SJSA1 (cell line): ENCODE measurements at regions not wholly inside any gene's neighbourhood (a gene's known extent, or its start where the extent isn't known, plus 50 kb on each side); places are given as distances from the start of the nearest gene placed in this dataset.

Source experiments
- DNase-seq, 2 experiments: peaks; one replicate each; pipeline ENCODE4 v3.0.0-alpha.2; 2015 to 2020; ENCODE audit warnings: low spot score in 2 of 2, low read depth in 1 of 2
- H3K27ac ChIP-seq: fragments of 250-450 bp; sonication (Bioruptor Pico); 2 replicates; pipeline ENCODE4 v1.5.1; 2020; ENCODE audit warnings: mild to moderate bottlenecking, moderate library complexity
- H3K27me3 ChIP-seq: fragments of 250-450 bp; sonication (Bioruptor Pico); replicated peaks from 2 replicates; pipeline ENCODE4 v1.5.1; 2020; ENCODE audit warnings: mild to moderate bottlenecking, moderate library complexity
- H3K36me3 ChIP-seq: fragments of 250-450 bp; sonication (Bioruptor Pico); 2 replicates; pipeline ENCODE4 v1.5.1; 2020; ENCODE audit warnings: mild to moderate bottlenecking
- H3K4me1 ChIP-seq: fragments of 250-450 bp; sonication (Bioruptor Pico); replicated peaks from 2 replicates; pipeline ENCODE4 v1.6.1; 2021; ENCODE audit warnings: mild to moderate bottlenecking
- H3K4me3 ChIP-seq: fragments of 250-450 bp; sonication (Bioruptor Pico); 2 replicates; pipeline ENCODE4 v1.5.1; 2020; ENCODE audit warnings: mild to moderate bottlenecking
- H3K9me3 ChIP-seq: fragments of 250-450 bp; sonication (Bioruptor Pico); replicated peaks from 2 replicates; pipeline ENCODE4 v1.5.1; 2020; ENCODE audit warnings: mild to moderate bottlenecking

DNA sequence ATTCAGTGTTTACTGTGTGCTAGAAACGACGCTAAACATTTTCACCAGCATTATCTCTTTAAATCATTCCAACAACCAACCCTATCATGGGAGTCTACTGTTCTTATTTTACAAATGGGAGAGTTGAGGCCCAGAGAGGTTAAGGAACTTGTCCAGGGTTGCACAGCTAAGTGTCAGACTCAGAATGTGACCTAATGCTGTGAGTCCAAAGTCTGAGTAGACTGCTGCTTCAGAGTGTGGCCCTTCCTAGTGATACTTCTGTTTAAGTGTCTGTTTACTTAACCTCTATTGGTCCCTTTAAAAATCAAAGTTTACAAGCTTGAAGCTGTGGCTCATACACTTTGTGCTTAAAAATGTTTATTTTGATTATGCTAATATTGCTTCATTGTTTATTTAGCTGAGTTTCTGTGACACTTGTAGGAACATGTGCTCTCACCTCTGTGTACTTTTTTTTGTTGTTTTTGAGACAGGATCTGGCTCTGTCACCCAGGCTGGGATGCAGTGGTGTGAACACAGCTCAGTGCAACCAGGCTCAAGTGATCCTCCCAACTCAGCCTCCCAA lies 84.4 kb upstream of the SYPL1 start:
- no peaks in the 10 kb centered on the region for H3K27me3 ChIP-seq
- no peak overlapping the region for H3K4me3 ChIP-seq
- no peaks in the 10 kb centered on the region for H3K36me3 ChIP-seq
- H3K27ac ChIP-seq = no peak overlapping the region
- H3K4me1 ChIP-seq = no peaks in the 10 kb centered on the region
- DNase-seq = no peak
- H3K9me3 ChIP-seq = no peaks in the 10 kb centered on the region

DNA sequence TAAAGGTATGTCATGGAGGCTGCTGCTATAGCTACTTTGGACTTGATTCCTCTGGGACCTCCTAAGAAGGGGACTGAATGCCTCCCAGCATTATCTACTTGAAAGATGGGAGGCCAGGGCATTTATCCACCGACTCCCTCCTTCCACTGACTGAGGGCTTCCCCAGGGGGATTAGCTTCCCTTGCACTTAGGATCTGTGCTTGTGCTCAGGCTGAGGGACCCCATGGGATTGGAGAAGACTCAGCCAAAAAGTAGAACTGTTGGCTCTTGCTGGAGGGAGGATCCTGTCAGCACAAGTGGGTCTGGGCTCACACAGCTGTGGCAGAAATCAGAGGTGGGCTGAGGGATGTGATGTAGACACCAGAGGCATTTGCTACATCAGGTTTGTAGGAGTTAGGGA lies 81.5 kb upstream of the SYPL1 start:
- Histone ChIP-seq H3K4me3 (no peak overlapping the region), H3K27me3 (no peaks in the 10 kb centered on the region), H3K27ac (no peak overlapping the region), H3K4me1 (no peaks in the 10 kb centered on the region), H3K36me3 (no peaks in the 10 kb centered on the region), H3K9me3 (no peaks in the 10 kb centered on the region)
- no peak for DNase-seq

DNA sequence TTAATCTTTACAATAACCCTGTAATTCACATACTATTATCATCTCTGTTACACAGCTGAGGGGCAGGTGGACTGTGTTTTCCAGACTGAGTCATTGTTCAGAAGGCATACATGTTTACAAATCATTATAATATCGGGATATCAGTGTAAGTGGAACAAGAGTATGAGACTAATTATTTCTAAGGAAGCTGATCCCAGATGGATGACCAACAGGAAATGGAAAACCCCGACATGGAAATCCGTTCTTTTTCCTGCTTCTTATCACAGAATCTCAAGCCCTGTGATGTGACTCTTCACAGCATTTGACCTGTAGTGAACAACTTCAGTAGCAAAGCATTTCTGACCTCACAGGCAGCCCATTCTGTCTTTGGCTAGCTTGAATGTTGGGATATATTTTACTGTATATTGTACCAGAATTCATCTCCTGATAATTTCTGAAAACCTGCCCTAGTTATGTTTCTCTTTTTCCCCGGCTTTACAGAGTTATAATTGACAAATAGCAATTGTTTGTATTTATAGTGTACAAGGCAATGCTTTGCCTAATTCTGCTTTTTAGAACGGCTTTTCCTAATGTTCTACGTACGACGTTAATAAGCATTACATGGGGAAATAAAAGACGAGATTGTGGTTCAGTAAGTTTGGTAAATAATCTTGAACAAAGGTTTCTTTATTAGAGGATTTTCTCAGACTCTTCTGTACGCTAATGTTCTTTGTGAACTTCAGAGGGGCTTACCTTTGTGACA lies 78.6 kb upstream of the SYPL1 start:
- H3K4me3 ChIP-seq = no peak overlapping the region
- no peaks in the 10 kb centered on the region for H3K36me3 ChIP-seq
- H3K27ac ChIP-seq = no peak overlapping the region
- DNase-seq = no peak
- H3K9me3 ChIP-seq = no peaks in the 10 kb centered on the region
- no peaks in the 10 kb centered on the region for H3K4me1 ChIP-seq
- H3K27me3 ChIP-seq = no peaks in the 10 kb centered on the region

DNA sequence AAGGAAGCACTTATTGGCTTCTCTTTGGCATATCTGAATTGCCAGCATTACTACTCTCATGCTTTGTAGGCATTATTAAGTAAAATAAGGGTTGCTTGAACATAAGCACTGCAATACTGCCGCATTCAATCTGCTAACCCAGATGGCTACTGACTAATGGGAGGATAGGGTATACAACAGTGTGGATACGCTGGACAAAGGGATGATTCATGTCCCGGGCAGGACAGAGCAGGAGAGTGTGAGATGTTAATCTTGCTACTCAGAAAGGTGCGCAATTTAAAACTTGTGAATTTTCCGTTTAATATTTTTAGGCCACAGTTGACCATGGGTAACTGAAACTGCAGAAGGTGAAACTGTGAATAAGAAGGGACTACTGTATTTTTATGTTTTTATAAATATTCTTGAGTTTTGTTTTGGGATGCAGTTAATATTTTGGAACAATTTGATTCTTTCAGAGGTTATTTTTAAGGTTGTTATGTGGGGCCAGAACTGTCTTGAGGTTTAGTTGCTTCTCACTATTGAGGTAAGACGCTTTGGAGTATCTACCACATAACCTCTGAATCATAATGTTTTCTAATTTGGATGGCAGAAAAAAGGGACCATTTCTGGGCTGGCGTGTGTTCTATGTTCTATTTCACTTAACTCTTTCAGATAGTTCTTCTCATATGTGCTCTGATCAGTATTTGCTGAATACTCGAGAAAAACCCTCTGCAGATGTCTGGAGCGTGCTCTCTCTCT lies 75.7 kb upstream of the SYPL1 start:
- no peaks in the 10 kb centered on the region for H3K36me3 ChIP-seq
- DNase-seq = no peak
- no peak overlapping the region for H3K4me3 ChIP-seq
- no peaks in the 10 kb centered on the region for H3K27me3 ChIP-seq
- H3K27ac ChIP-seq = no peak overlapping the region
- no peaks in the 10 kb centered on the region for H3K4me1 ChIP-seq
- no peaks in the 10 kb centered on the region for H3K9me3 ChIP-seq

DNA sequence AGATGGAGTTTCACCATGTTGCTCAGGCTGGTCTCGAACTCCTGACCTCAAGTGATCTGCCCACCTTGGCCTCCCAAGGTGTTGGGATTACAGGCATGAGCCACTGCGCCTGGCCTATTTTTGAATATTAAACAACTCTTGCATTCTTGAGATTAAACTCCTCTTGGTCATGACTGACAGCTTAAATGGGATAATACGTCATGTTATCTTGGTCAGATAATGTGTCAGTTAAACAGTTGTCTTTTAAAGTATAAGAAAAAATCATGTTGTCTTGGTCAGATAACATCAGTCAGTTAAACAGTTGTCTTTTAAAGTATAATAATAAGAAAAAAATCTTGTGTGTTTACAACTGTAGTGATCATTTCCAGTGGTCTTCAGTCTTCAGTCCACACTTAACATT lies 73.6 kb upstream of the SYPL1 start:
- Histone ChIP-seq H3K4me1 (no peaks in the 10 kb centered on the region), H3K27me3 (no peaks in the 10 kb centered on the region), H3K9me3 (no peaks in the 10 kb centered on the region), H3K27ac (no peak overlapping the region), H3K36me3 (no peaks in the 10 kb centered on the region), H3K4me3 (no peak overlapping the region)
- DNase-seq = no peak

DNA sequence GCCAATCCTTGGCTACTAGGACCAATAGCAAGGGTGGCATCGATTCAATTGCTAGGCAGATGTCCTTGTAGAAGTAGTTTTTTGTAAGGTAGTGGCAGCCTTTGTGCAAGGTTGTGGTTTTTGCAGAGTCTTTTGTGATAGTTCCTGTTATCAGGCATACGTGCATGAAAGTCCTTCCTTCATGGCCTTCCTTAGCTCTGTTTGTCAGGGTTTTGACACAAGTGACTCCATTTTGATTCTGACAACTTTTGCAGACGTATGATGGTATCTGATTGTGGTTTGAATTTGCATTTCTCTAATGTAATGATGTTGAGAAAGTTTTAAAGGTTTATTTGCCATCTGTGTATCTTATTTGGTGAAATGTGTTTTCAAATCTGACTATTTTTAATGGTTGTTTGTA lies 71.8 kb upstream of the SYPL1 start:
- DNase-seq = no peak
- H3K36me3 ChIP-seq = no peaks in the 10 kb centered on the region
- no peak overlapping the region for H3K27ac ChIP-seq
- H3K27me3 ChIP-seq = no peaks in the 10 kb centered on the region
- H3K4me3 ChIP-seq = no peak overlapping the region
- H3K4me1 ChIP-seq = no peaks in the 10 kb centered on the region
- no peaks in the 10 kb centered on the region for H3K9me3 ChIP-seq

DNA sequence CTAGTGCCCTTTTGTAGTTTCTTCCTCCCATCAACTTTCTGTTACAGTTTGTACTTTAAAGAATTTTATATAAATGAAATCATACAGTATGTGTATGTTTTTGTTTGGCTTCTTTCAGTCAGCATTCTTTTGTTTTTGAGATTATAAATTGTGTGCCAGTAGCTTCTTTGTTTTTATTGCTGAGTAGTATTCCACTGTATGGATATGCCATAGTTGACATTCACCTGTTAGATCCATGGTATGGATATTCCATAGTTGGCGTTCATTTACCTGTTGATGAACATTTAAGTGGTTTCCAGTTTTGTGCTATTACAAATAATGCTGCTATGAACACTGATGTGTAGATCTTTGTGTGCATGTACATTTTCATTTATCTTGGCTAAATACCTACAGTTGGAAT lies 70.8 kb upstream of the SYPL1 start:
- no peaks in the 10 kb centered on the region for H3K9me3 ChIP-seq
- no peak overlapping the region for H3K27ac ChIP-seq
- DNase-seq = no peak
- no peaks in the 10 kb centered on the region for H3K36me3 ChIP-seq
- H3K4me3 ChIP-seq = no peak overlapping the region
- no peaks in the 10 kb centered on the region; the same call in 1 of the 2 replicates for H3K4me1 ChIP-seq
- no peaks in the 10 kb centered on the region for H3K27me3 ChIP-seq

DNA sequence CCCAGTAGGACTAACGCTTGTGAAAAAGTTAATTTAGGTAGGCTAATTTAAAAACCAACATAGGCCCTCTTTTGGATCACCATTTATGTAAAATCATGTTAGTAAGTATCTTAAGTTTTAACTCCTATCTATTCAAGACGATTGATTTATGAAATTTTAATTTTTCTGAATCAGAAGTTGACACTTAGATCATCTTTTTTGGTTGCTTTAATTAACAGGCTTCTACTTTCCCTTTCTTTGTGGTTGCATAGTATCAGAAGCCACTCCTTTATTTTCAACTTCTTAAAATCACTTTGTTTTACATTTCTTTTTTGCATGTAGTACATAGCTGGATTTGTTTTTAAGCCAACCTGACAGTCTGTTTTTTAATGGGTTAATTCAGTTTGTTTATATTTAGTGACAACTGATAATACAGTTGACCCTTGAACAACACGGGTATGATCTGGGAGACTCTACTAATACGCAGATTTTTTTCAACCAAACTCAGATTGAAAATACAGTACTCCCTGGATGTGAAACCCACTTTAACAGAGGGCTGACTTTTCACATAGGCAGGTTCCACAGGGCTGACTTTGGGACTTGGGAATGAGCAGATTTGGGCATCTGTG lies 69.7 kb upstream of the SYPL1 start:
- no peak for DNase-seq
- Histone ChIP-seq H3K27ac (no peak overlapping the region), H3K36me3 (no peaks in the 10 kb centered on the region), H3K9me3 (no peaks in the 10 kb centered on the region), H3K4me1 (peaks cover 10% of the 10 kb centered on the region), H3K27me3 (no peaks in the 10 kb centered on the region), H3K4me3 (no peak overlapping the region)

DNA sequence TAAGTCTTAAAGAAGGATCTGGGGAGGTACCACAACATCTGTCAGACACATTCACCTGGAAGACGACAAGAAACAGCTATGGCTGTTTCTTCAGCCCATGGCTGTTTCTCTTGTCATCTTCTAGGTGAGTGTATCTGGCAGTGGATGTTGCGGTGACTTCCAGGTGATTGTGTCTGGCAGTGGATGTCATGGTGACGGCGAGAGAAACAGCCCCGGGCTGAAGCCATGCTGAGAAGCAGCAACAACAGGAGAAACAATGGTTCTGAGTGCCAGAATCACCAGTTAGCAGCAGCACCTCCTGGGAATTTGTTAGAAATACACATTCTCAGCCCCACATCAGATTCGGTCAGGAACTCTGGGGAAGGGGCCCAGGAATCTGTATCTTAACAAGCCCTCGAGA lies 68.6 kb upstream of the SYPL1 start:
- Histone ChIP-seq H3K36me3 (no peaks in the 10 kb centered on the region), H3K27ac (no peak overlapping the region), H3K4me1 (peaks cover 11% of the 10 kb centered on the region), H3K9me3 (no peaks in the 10 kb centered on the region), H3K27me3 (no peaks in the 10 kb centered on the region), H3K4me3 (no peak overlapping the region)
- no peak for DNase-seq

DNA sequence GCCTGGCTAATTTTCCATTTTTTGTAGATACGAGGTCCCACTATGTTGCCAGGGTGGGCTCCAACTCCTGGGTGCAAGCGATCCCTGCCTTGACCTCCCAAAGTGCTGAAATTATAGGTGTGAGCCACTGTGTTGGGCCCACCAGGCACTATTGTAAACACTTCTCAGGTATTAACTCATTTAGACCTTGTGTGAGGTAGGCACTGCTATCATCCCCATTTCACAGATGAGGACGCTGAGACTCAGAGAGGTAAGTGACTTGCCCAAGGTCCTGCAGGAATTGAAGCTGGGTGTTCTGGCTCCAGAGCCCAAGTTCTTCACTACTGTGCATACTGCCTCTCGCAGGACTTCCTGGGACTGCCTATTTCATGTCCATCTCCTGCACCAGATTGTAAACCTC lies 67.1 kb upstream of the SYPL1 start:
- no peak overlapping the region for H3K27ac ChIP-seq
- no peaks in the 10 kb centered on the region for H3K27me3 ChIP-seq
- H3K4me1 ChIP-seq = peaks cover 11% of the 10 kb centered on the region

DNA sequence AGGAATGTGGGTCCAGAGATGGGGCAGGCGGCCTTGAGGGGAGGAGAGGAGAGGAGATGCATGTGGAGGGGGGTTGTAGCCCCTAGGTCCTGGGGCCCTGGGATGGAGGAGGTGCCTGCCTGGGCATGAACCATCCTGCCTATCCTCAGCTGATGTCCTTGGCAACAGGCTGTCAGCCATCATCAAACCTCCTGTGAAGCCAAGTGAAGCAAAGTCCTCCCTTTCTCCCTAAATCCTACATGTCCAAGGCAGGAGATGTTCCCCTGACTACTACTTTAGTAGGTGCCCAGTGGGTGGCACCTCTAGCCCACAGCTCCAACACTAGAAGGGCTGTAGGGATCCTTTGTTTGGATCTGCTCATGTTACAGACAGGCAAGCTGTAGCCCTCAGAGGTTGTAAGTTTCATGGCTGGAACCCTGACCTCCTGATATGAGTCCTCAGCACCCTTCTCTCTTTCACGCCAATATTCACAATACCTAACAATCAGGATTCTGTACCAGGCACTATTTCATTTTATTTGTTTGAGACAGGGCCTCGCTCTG lies 66.6 kb upstream of the SYPL1 start:
- no peaks in the 10 kb centered on the region for H3K9me3 ChIP-seq
- H3K36me3 ChIP-seq = no peaks in the 10 kb centered on the region
- peaks cover 11% of the 10 kb centered on the region for H3K4me1 ChIP-seq
- peak in 1 of 2 experiments; percentile 23 for DNase-seq
- H3K4me3 ChIP-seq = no peak overlapping the region
- no peak overlapping the region for H3K27ac ChIP-seq
- H3K27me3 ChIP-seq = no peaks in the 10 kb centered on the region

More for the DNA sequence above, 67.1 kb upstream of the SYPL1 start:
- H3K4me3 ChIP-seq = no peak overlapping the region
- DNase-seq = no peak
- H3K9me3 ChIP-seq = no peaks in the 10 kb centered on the region
- no peaks in the 10 kb centered on the region for H3K36me3 ChIP-seq

DNA sequence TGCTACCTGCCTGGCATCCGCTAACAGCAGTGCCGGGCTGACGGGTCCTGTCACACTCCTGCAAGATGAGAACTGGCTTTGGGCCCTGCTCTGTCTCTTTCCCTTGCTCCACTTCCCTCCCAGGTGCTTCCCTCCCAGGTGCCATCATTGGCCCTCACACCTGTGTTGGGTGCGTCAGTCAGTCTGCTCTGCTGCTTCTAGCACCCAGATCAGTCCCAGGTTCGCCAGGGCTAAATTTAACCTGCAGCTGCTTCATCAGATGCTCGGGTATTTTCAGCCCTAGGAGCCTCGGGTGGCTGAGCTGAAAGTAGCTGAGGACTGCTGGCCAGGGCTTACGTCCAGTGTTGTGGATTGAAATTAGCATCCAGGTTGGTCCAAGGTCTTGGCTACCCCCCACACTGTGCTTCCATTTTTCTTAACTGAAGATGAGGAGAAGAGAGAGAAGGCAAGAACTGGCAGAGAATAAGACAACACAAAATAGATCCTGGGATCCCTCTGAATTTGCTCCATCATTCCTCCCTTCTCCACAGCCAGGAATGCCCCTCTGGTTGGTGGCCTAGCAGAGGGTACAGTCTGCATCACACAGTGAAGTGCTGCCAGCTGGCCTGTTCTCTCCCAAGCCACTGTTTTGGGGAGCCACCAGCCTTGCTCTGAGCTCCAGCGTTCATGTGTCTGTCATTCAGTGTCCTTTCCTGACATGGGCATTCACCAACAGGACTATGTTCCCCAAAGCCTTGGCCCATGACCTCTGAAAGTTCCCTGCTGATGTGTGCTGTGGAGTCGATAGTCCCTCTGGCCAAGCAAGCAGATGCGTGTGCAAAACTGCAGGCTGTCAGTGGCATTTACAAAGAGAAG lies 65.9 kb upstream of the SYPL1 start:
- Histone ChIP-seq H3K4me1 (peaks cover 11% of the 10 kb centered on the region), H3K4me3 (no peak overlapping the region), H3K9me3 (no peaks in the 10 kb centered on the region), H3K27me3 (no peaks in the 10 kb centered on the region), H3K27ac (no peak overlapping the region), H3K36me3 (no peaks in the 10 kb centered on the region)
- DNase-seq = no peak

DNA sequence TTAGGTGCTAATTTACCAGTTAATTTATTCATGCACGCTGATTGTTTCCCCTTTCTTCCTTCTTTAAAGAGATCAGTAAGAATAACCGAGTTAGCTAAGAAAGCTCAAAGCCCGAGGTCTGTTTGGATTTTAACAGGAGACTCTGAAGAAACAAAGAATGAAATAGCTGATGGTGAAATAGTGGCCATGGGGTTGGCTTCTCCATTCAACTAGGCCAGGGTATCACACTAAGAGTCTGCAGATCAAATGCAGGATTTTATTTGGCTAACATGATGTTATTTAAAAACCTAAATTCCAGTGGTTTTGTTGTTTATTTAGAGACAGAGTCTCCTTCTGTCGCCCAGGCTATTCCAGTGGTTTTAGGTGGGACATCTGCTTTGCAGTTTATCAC lies 65.2 kb upstream of the SYPL1 start:
- no peaks in the 10 kb centered on the region for H3K27me3 ChIP-seq
- H3K27ac ChIP-seq = no peak overlapping the region
- no peak overlapping the region for H3K4me3 ChIP-seq
- H3K4me1 ChIP-seq = peaks cover 11% of the 10 kb centered on the region
- no peaks in the 10 kb centered on the region for H3K36me3 ChIP-seq
- no peaks in the 10 kb centered on the region for H3K9me3 ChIP-seq
- DNase-seq = no peak
